Endodermal cell (in vitro differentiated cells): ENCODE measurements at regions not wholly inside any gene's neighbourhood (a gene's known extent, or its start where the extent isn't known, plus 50 kb on each side); places are given as distances from the start of the nearest gene placed in this dataset.

Source experiments
- DNase-seq: peaks from one replicate; pipeline ENCODE4 v3.0.0-alpha.2; 2017
- H3K27ac ChIP-seq: 2 replicates; pipeline ENCODE4 v1.5.1; 2013; ENCODE audit warnings: mild to moderate bottlenecking, low read depth, low read length, moderate library complexity
- H3K27me3 ChIP-seq: 2 replicates; pipeline ENCODE4 v1.6.1; 2013; ENCODE audit warnings: mild to moderate bottlenecking, low read length, moderate library complexity; ENCODE audit not compliant: insufficient read depth, control insufficient read depth, poor library complexity, severe bottlenecking
- H3K36me3 ChIP-seq: 2 replicates; pipeline ENCODE4 v1.7.0; 2013; ENCODE audit warnings: mild to moderate bottlenecking, low read length, moderate library complexity; ENCODE audit not compliant: control insufficient read depth, insufficient read depth
- H3K4me1 ChIP-seq: one replicate; pipeline ENCODE4 v1.7.0; 2013; ENCODE audit warnings: low read length; ENCODE audit not compliant: control insufficient read depth, insufficient read depth
- H3K4me3 ChIP-seq: 2 replicates; pipeline ENCODE4 v1.5.1; 2013; ENCODE audit warnings: mild to moderate bottlenecking, low read length, moderate library complexity
- H3K9ac ChIP-seq: 2 replicates; pipeline ENCODE4 v1.6.1; 2013; ENCODE audit warnings: mild to moderate bottlenecking, low read length, moderate library complexity; ENCODE audit not compliant: poor library complexity, severe bottlenecking; ENCODE audit errors: extremely low read depth
- H3K9me3 ChIP-seq: 2 replicates; pipeline ENCODE4 v1.6.1; 2013; ENCODE audit warnings: mild to moderate bottlenecking, low read length, moderate library complexity; ENCODE audit not compliant: control insufficient read depth
- H3K27ac Mint-ChIP-seq: 2 replicates; pipeline ENCODE4 v1.8.0; 2020; ENCODE audit warnings: mixed read lengths
- H3K27me3 Mint-ChIP-seq: 2 replicates; pipeline ENCODE4 v1.8.0; 2021; ENCODE audit warnings: mild to moderate bottlenecking, mixed read lengths; ENCODE audit not compliant: insufficient read depth
- H3K36me3 Mint-ChIP-seq: 2 replicates; pipeline ENCODE4 v1.8.0; 2020; ENCODE audit warnings: low read depth, mixed read lengths
- H3K4me1 Mint-ChIP-seq: 2 replicates; pipeline ENCODE4 v1.8.0; 2020; ENCODE audit warnings: mixed read lengths
- H3K4me3 Mint-ChIP-seq: 2 replicates; pipeline ENCODE4 v1.8.0; 2020; ENCODE audit warnings: mild to moderate bottlenecking, moderate library complexity, mixed read lengths
- H3K9me3 Mint-ChIP-seq: 2 replicates; pipeline ENCODE4 v1.8.0; 2020; ENCODE audit warnings: mild to moderate bottlenecking, mixed read lengths
- CTCF ChIP-seq: fragments of 200-600 bp; sonication (generic); conservative IDR thresholded peaks from 2 replicates; pipeline ENCODE4 v1.5.0; 2021; ENCODE audit warnings: antibody characterized with exemption, mild to moderate bottlenecking
- WGBS, 2 experiments: methylation state at CpG; one replicate each; pipeline versions ENCODE4 v1.1.5 to v1.1.7; 2013; ENCODE audit warnings: missing lambda C conversion rate in 2 of 2, mixed read lengths in 1 of 2; ENCODE audit not compliant: insufficient coverage in 1 of 2, insufficient read length in 1 of 2; 5-methylcytosine and 5-hydroxymethylcytosine counted together

GRCh38 chr3:176469694-176470205 is 727.5 kb downstream of the TBL1XR1 start:
- Histone ChIP-seq H3K9ac (no peak overlapping the region), H3K4me3 (peak overlapping the region; percentile 77), H3K4me1 (no peaks in the 10 kb centered on the region), H3K36me3 (no peaks in the 10 kb centered on the region), H3K27ac (no peak overlapping the region), H3K27me3 (no peaks in the 10 kb centered on the region), H3K9me3 (peaks cover 73% of the 10 kb centered on the region)
- TF ChIP-seq CTCF, result no peak
- no peaks in the 10 kb centered on the region for H3K4me1 Mint-ChIP-seq
- H3K36me3 Mint-ChIP-seq, result peaks cover 6% of the 10 kb centered on the region
- peaks cover 55% of the 10 kb centered on the region for H3K9me3 Mint-ChIP-seq
- 50% methylated on average over 1 to 6 of the region's 6 CpGs for WGBS, 2 experiments
- no peaks in the 10 kb centered on the region for H3K27me3 Mint-ChIP-seq
- DNase-seq, result no peak
- no peak overlapping the region for H3K4me3 Mint-ChIP-seq
- no peak overlapping the region for H3K27ac Mint-ChIP-seq

GRCh38 chr3:176463610-176464009 is 733.7 kb downstream of the TBL1XR1 start:
- peaks cover 16% of the 10 kb centered on the region for H3K9me3 Mint-ChIP-seq
- H3K4me1 Mint-ChIP-seq, result no peaks in the 10 kb centered on the region
- H3K9me3 ChIP-seq, result peaks cover 19% of the 10 kb centered on the region
- H3K4me3 Mint-ChIP-seq, result no peak overlapping the region
- H3K27me3 ChIP-seq, result no peaks in the 10 kb centered on the region
- no peak for DNase-seq
- no peaks in the 10 kb centered on the region for H3K36me3 ChIP-seq
- H3K4me3 ChIP-seq, result no peak overlapping the region
- no peak overlapping the region for H3K27ac Mint-ChIP-seq
- no peak for TF ChIP-seq CTCF
- peaks cover 2% of the 10 kb centered on the region for H3K36me3 Mint-ChIP-seq
- 94 to 100% methylated on average over 1 of the region's 2 CpGs for WGBS, 2 experiments
- no peak overlapping the region for H3K9ac ChIP-seq
- no peaks in the 10 kb centered on the region for H3K27me3 Mint-ChIP-seq
- no peaks in the 10 kb centered on the region for H3K4me1 ChIP-seq
- H3K27ac ChIP-seq, result no peak overlapping the region

GRCh38 chr3:176447369-176447768 is 749.9 kb downstream of the TBL1XR1 start:
- Mint-ChIP-seq H3K36me3 (peaks cover 2% of the 10 kb centered on the region), H3K27me3 (no peaks in the 10 kb centered on the region), H3K9me3 (peaks cover 14% of the 10 kb centered on the region), H3K4me3 (no peak overlapping the region), H3K27ac (no peak overlapping the region), H3K4me1 (no peaks in the 10 kb centered on the region)
- no peak for DNase-seq
- H3K9me3 ChIP-seq, result no peaks in the 10 kb centered on the region
- H3K9ac ChIP-seq, result no peak overlapping the region
- H3K27ac ChIP-seq, result no peak overlapping the region
- TF ChIP-seq CTCF, result no peak
- H3K4me3 ChIP-seq, result no peak overlapping the region
- WGBS, 2 experiments, result 96 to 100% methylated on average over 1 to 4 of the region's 4 CpGs
- H3K27me3 ChIP-seq, result no peaks in the 10 kb centered on the region
- no peaks in the 10 kb centered on the region for H3K36me3 ChIP-seq
- no peaks in the 10 kb centered on the region for H3K4me1 ChIP-seq
